Prostate gland (tissue), 2 donors: ENCODE measurements at regions not wholly inside any gene's neighbourhood (a gene's known extent, or its start where the extent isn't known, plus 50 kb on each side); places are given as distances from the start of the nearest gene placed in this dataset.

ENCODE experiments used
- DNase-seq: peaks from one replicate; pipeline ENCODE4 v3.0.0-alpha.2; 2019; ENCODE audit warnings: low spot score
- H3K27ac ChIP-seq, 2 donors: fragments of 200-600 bp; sonication (generic); 2 replicates each; pipeline ENCODE4 v1.5.1; 2017 to 2019
- H3K27me3 ChIP-seq: fragments of 200-600 bp; sonication (generic); replicated peaks from 2 replicates; pipeline ENCODE4 v1.5.1; 2019; ENCODE audit not compliant: insufficient read depth
- H3K36me3 ChIP-seq, 2 donors: fragments of 200-600 bp; sonication (generic); 1 replicate in 1 of 2; 2 replicates in 1 of 2; pipeline versions ENCODE4 v1.5.1 to v1.8.1; 2017 to 2019
- H3K4me1 ChIP-seq: fragments of 200-600 bp; sonication (generic); replicated peaks from 2 replicates; pipeline ENCODE4 v1.5.1; 2019
- H3K4me3 ChIP-seq, 2 donors: fragments of 200-600 bp; sonication (generic); 2 replicates each; pipeline ENCODE4 v1.5.1; 2017 to 2019
- H3K9me3 ChIP-seq: fragments of 200-600 bp; sonication (generic); 2 replicates; pipeline ENCODE4 v1.5.1; 2017
- CTCF ChIP-seq, 4 experiments: fragments of 200-600 bp in 2 of 4; fragments of 450-650 bp in 2 of 4; sonication (generic) in 2 of 4; IDR thresholded peaks; 1 replicate in 3 of 4; 2 replicates in 1 of 4; pipeline ENCODE4 v1.5.1; 2016 to 2019; ENCODE audit warnings: antibody characterized with exemption in 4 of 4, mild to moderate bottlenecking in 2 of 4, moderate library complexity in 2 of 4
- POLR2A ChIP-seq: fragments of 450-650 bp; IDR thresholded peaks from one replicate; pipeline ENCODE4 v1.6.1; 2016; ENCODE audit warnings: antibody characterized with exemption, mild to moderate bottlenecking
- POLR2AphosphoS5 ChIP-seq: sonication (generic); formaldehyde crosslinking; IDR thresholded peaks from one replicate; pipeline ENCODE4 v1.6.1; 2017; ENCODE audit warnings: antibody characterized with exemption
- WGBS: methylation state at CpG from one replicate; pipeline ENCODE4 v1.1.5; 2018; 5-methylcytosine and 5-hydroxymethylcytosine counted together
- intact Hi-C: fragments of 100-400 bp; cut with DNase I; formaldehyde crosslinking; loops from one replicate; pipeline ENCODE4 v1.14.2; 2022

GRCh38 chr1:189866606-189867005 is 611.1 kb downstream of the BRINP3 start:
- TF ChIP-seq POLR2AphosphoS5 = no peak
- TF ChIP-seq CTCF (IDR thresholded peaks at IDR 0.05) = no peak
- no peak for TF ChIP-seq POLR2A
- Histone ChIP-seq H3K9me3 (no peaks in the 10 kb centered on the region), H3K36me3 (no peaks in the 10 kb centered on the region), H3K4me1 (no peaks in the 10 kb centered on the region), H3K27me3 (no peaks in the 10 kb centered on the region), H3K27ac (no peak overlapping the region), H3K4me3 (no peak overlapping the region)
- intact Hi-C loops = no loop called here
- WGBS = 40% methylated on average over 1 of the region's 1 CpG
- DNase-seq = no peak

GRCh38 chr1:189868021-189868420 is 609.6 kb downstream of the BRINP3 start:
- DNase-seq = no peak
- Histone ChIP-seq H3K9me3 (no peaks in the 10 kb centered on the region), H3K27me3 (no peaks in the 10 kb centered on the region), H3K4me3 (no peak overlapping the region), H3K4me1 (no peaks in the 10 kb centered on the region), H3K27ac (no peak overlapping the region), H3K36me3 (no peaks in the 10 kb centered on the region)
- no peak for TF ChIP-seq CTCF (IDR thresholded peaks at IDR 0.05)
- no peak for TF ChIP-seq POLR2AphosphoS5
- TF ChIP-seq POLR2A = no peak
- WGBS = 67% methylated on average over 4 of the region's 4 CpGs
- intact Hi-C loops = no loop called here

GRCh38 chr1:189874715-189875435 is 602.8 kb downstream of the BRINP3 start:
- Histone ChIP-seq H3K36me3 (no peaks in the 10 kb centered on the region), H3K4me1 (no peaks in the 10 kb centered on the region), H3K4me3 (no peak overlapping the region), H3K27ac (no peak overlapping the region), H3K27me3 (no peaks in the 10 kb centered on the region), H3K9me3 (no peaks in the 10 kb centered on the region)
- no peak for TF ChIP-seq POLR2AphosphoS5
- TF ChIP-seq CTCF (IDR thresholded peaks at IDR 0.05) = no peak
- no peak for TF ChIP-seq POLR2A
- intact Hi-C loops = no loop called here
- no peak for DNase-seq

GRCh38 chr1:189880135-189880534 is 597.5 kb downstream of the BRINP3 start:
- intact Hi-C loops = no loop called here
- WGBS = 44% methylated on average over 3 of the region's 3 CpGs
- Histone ChIP-seq H3K27me3 (no peaks in the 10 kb centered on the region), H3K36me3 (no peaks in the 10 kb centered on the region), H3K9me3 (no peaks in the 10 kb centered on the region), H3K27ac (no peak overlapping the region), H3K4me1 (no peaks in the 10 kb centered on the region), H3K4me3 (no peak overlapping the region)
- DNase-seq = no peak
- TF ChIP-seq POLR2A = no peak
- TF ChIP-seq POLR2AphosphoS5 = no peak

GRCh38 chr1:189899686-189900425 is 577.8 kb downstream of the BRINP3 start:
- Histone ChIP-seq H3K4me3 (no peak overlapping the region), H3K36me3 (no peaks in the 10 kb centered on the region), H3K9me3 (no peaks in the 10 kb centered on the region), H3K27ac (no peak overlapping the region), H3K27me3 (no peaks in the 10 kb centered on the region), H3K4me1 (no peaks in the 10 kb centered on the region)
- intact Hi-C loops = no loop called here
- WGBS = 23% methylated on average over 1 of the region's 1 CpG
- no peak for TF ChIP-seq CTCF (IDR thresholded peaks at IDR 0.05)
- TF ChIP-seq POLR2AphosphoS5 = no peak
- no peak for TF ChIP-seq POLR2A
- no peak for DNase-seq
